NT2/D1 (cell line): ENCODE measurements at regions not wholly inside any gene's neighbourhood (a gene's known extent, or its start where the extent isn't known, plus 50 kb on each side); places are given as distances from the start of the nearest gene placed in this dataset.

Experiments used
- SUZ12 ChIP-seq: IDR thresholded peaks from 2 replicates; pipeline ENCODE4 v1.6.1; 2011; ENCODE audit not compliant: insufficient read length, insufficient read depth; ENCODE audit errors: extremely low read depth
- YY1 ChIP-seq: IDR thresholded peaks from 2 replicates; pipeline ENCODE4 v1.6.1; 2011; ENCODE audit not compliant: insufficient read length, insufficient read depth
- ZNF274 ChIP-seq: IDR thresholded peaks from 2 replicates; pipeline ENCODE4 v1.6.1; 2011; ENCODE audit warnings: mild to moderate bottlenecking, low read depth, low read length

DNA sequence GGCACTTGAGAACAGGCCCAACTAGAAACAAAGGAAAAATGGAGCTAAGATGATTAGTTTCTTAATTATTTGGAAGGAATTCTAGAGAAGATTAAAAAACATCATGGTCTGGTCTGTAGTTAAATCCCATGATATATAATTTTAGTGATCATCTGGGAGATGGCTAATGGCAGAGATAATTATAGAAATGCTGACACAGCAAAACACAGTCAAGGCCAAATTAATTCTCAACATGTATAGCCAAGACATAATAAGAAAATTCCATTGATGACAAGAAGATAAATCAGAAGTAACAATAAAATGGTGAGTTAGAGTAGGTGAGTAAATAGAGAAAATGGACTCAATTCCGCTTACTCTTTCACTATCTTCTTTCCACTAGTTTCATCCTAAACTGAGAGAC, 59.2 kb upstream of the ITGA4 start:
- no peak for TF ChIP-seq ZNF274
- no peak for TF ChIP-seq YY1
- TF ChIP-seq SUZ12: no peak
